ENCODE measurements at regions not wholly inside any gene's neighbourhood (a gene's known extent, or its start where the extent isn't known, plus 50 kb on each side); places are given as distances from the start of the nearest gene placed in this dataset.

- Histone ChIP-seq H2AFZ (no peak overlapping the region), H3K36me3 (ENCODE audit: insufficient read depth) (no peaks in the 10 kb centered on the region), H3K4me3 (no peak overlapping the region), H3F3A (replicated peaks; ENCODE audit: low read depth) (no peaks in the 10 kb centered on the region), H3K79me2 (replicated peaks; ENCODE audit: insufficient read depth) (no peaks in the 10 kb centered on the region), H3K4me2 (no peak overlapping the region), H3K9me2 (ENCODE audit: insufficient read depth) (no peaks in the 10 kb centered on the region), H3K27me3 (ENCODE audit: insufficient read depth) (no peaks in the 10 kb centered on the region), H3K27ac (ENCODE audit: low read depth) (no peak overlapping the region), H4K20me1 (replicated peaks; ENCODE audit: insufficient read depth) (no peaks in the 10 kb centered on the region), H3K4me1 (ENCODE audit: insufficient read depth) (no peaks in the 10 kb centered on the region)
- DNase-seq (ENCODE audit: low spot score): no peak
- Mint-ChIP-seq H3K27me3 (ENCODE audit: insufficient read depth, low read depth, poor library complexity) (peaks cover 2% of the 10 kb centered on the region), H3K9me3 (no peaks in the 10 kb centered on the region), H3K27ac (no peak overlapping the region), H3K4me1 (no peaks in the 10 kb centered on the region), H3K36me3 (ENCODE audit: low read depth) (no peaks in the 10 kb centered on the region), H3K4me3 (no peak overlapping the region)
- TF ChIP-seq CTCF (conservative IDR thresholded peaks at IDR 0.05; ENCODE audit: low read depth in 2 of 2): no peak
- no peak for TF ChIP-seq ZNF462 (CRISPR knock-in tag; IDR thresholded peaks at IDR 0.05)
- no peak for TF ChIP-seq CREB1 (CRISPR knock-in tag; IDR thresholded peaks at IDR 0.05; ENCODE audit: low read depth)
- no peak for TF ChIP-seq EZH2 (IDR thresholded peaks at IDR 0.05; ENCODE audit: low read depth, unreplicated experiment)
- TF ChIP-seq STAT1 (IDR thresholded peaks at IDR 0.05; ENCODE audit: unreplicated experiment): no peak
- no peak for TF ChIP-seq ETS1 (IDR thresholded peaks at IDR 0.05)
- TF ChIP-seq EZH2phosphoT487 (IDR thresholded peaks at IDR 0.05; ENCODE audit: unreplicated experiment): no peak
- ATAC-seq: no peak
Measured at GRCh38 chr7:13259930-13260329, 572.5 kb downstream of the ARL4A start.

Measured in GM23338 (cell line).